ENCODE measurements at regions not wholly inside any gene's neighbourhood (a gene's known extent, or its start where the extent isn't known, plus 50 kb on each side); places are given as distances from the start of the nearest gene placed in this dataset.

GRCh38 chr4:128525387-128525786 lies 237.8 kb upstream of the PGRMC2 start:
- peak; percentile 44 for DNase-seq (ENCODE audit: low read depth)
- no peak overlapping the region for H3K4me3 ChIP-seq (ENCODE audit: low read length)

DNA sequence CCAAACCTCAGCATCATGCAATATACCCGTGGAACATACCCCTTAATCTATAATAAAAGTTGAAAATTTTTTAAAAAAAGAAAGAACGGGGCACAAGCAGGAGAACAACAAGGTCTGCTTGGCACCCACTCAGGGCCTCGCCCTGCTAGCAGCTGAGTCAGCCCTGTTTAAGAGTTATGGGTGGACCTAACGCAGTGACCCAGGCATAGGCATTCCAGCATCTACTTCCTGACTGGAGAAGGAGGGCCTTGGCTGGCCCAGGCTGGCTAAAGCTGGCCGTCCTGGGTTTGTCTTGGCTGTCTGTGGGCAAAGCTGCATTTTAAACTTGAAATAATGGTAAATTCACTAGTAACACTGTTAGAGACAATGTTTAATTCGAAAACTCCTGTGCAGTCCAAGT lies 236.7 kb upstream of the PGRMC2 start:
- peak; percentile 89 for DNase-seq (ENCODE audit: low read depth)
- TF ChIP-seq, protein P1, sequence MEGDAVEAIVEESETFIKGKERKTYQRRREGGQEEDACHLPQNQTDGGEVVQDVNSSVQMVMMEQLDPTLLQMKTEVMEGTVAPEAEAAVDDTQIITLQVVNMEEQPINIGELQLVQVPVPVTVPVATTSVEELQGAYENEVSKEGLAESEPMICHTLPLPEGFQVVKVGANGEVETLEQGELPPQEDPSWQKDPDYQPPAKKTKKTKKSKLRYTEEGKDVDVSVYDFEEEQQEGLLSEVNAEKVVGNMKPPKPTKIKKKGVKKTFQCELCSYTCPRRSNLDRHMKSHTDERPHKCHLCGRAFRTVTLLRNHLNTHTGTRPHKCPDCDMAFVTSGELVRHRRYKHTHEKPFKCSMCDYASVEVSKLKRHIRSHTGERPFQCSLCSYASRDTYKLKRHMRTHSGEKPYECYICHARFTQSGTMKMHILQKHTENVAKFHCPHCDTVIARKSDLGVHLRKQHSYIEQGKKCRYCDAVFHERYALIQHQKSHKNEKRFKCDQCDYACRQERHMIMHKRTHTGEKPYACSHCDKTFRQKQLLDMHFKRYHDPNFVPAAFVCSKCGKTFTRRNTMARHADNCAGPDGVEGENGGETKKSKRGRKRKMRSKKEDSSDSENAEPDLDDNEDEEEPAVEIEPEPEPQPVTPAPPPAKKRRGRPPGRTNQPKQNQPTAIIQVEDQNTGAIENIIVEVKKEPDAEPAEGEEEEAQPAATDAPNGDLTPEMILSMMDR (conservative IDR thresholded peaks at IDR 0.05; ENCODE audit: low read length), result no peak
- no peak overlapping the region for H3K4me3 ChIP-seq (ENCODE audit: low read length)

More at GRCh38 chr4:128525387-128525786, 237.8 kb upstream of the PGRMC2 start:
- TF ChIP-seq, protein P1 (conservative IDR thresholded peaks at IDR 0.05; ENCODE audit: low read length), result no peak

GRCh38 chr4:128521648-128522111 lies 234.1 kb upstream of the PGRMC2 start:
- DNase-seq (ENCODE audit: low read depth), result peak; percentile 48
- H3K4me3 ChIP-seq (ENCODE audit: low read length), result no peak overlapping the region
- TF ChIP-seq, protein P1 (conservative IDR thresholded peaks at IDR 0.05; ENCODE audit: low read length), result no peak

GRCh38 chr4:128521156-128521555 lies 233.5 kb upstream of the PGRMC2 start:
- TF ChIP-seq, protein P1 (conservative IDR thresholded peaks at IDR 0.05; ENCODE audit: low read length), result no peak
- no peak for DNase-seq (ENCODE audit: low read depth)
- H3K4me3 ChIP-seq (ENCODE audit: low read length), result no peak overlapping the region

DNA sequence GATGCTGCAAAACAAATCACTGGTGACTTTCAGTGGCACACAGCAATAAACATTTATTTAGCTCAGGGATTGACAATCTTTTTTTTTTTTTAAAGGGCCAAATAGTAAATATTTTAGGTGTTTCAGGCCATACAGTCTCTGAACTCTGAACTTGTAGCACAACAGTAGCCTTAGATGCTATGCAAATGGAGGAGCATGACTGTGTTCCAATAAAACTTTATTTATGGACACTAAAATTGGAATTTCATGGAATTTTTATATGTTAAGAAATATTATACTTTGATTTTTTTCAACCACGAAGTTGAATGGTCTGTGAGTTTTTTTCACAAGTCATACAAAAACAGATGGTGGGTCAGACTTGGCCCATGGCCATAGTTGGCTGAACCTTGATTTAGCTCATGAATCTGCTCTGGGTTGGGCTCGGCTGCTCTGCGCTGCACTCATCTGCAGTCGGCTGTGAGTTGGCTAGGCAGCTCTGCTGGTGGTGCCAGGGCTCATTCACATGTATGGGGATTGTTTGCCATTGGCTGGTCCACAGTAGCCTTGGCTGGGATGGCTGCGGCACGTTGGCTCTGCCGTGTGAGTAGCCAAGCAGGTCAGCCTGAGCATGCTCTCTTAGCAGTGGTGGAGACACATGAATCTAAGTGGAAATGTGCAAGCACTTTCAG lies 231.7 kb upstream of the PGRMC2 start:
- no peak overlapping the region for H3K4me3 ChIP-seq (ENCODE audit: low read length)
- TF ChIP-seq, protein P1 (conservative IDR thresholded peaks at IDR 0.05; ENCODE audit: low read length), result no peak
- peak; percentile 67 for DNase-seq (ENCODE audit: low read depth)

DNA sequence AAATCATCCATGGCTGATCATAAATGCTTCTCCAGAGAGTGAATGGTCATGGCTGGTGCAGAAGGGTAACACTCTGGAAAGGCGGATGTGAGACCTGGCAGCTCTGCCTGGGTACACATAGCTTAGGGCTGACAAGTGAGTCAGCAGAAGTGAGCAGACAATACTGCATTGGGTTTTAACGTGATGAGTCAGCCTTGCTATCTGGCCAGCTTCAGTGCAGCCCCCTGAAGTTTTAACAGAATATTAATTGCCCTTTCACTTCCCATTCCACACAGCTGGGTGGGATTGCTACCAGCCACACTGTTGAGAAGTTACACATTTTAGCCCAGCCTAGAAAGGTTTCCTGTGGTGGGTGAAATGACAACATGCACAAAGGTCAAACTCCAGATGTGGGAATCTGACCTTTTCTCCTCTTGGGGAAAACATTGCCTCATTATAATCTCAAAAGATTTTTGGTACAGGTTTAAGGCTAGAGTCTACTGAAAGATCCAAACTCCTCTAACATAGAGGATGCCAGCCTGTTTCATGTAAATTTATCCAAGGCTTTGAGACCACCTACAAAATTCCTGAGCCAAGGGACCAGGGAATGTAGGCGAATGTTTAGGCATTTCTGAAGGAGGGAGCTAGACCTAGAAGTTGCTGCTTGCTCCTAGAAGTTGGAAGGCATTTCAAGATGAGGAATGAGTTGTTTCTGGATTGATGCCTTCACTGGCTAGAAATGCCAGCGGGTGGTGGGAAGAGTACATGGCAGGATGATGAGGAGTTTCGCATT lies 230.3 kb upstream of the PGRMC2 start:
- H3K4me3 ChIP-seq (ENCODE audit: low read length), result no peak overlapping the region
- TF ChIP-seq, protein P1 (conservative IDR thresholded peaks at IDR 0.05; ENCODE audit: low read length), result no peak
- DNase-seq (ENCODE audit: low read depth), result peak; percentile 98
